A549 (cell line): ENCODE measurements at regions not wholly inside any gene's neighbourhood (a gene's known extent, or its start where the extent isn't known, plus 50 kb on each side); places are given as distances from the start of the nearest gene placed in this dataset.

Experiments
- ATAC-seq, 2 experiments: fragments of 200-7000 bp in 1 of 2; fragments of >200 bp in 1 of 2; cut with Nextera tagmentation in 1 of 2; cut with Tn5 transposase in 1 of 2; 3 replicates each; pipeline versions ENCODE4 v1.8.0 to v1.9.1; 2018 to 2020; ENCODE audit warnings: mild to moderate bottlenecking in 1 of 2, moderate library complexity in 1 of 2
- CTCF ChIA-PET: fragments of 300-600 bp; sonication (Branson Sonifier 250); formaldehyde crosslinking; extraction: SDS; loops from one replicate; lab custom pipeline; 2021; ENCODE audit warnings: antibody characterized with exemption, inconsistent platforms; lab: Yijun Ruan, JAX
- POLR2A ChIA-PET: fragments of 350-600 bp; formaldehyde crosslinking; extraction: SDS; loops from one replicate; lab custom pipeline; 2021; ENCODE audit warnings: antibody characterized with exemption, inconsistent platforms; lab: Yijun Ruan, JAX
- DNase-seq, 2 experiments: peaks; one replicate each; pipeline versions ENCODE4 v3.0.0 to v3.0.0-alpha.2; 2011 to 2016; ENCODE audit warnings: low read depth in 1 of 2, low spot score in 1 of 2
- FAIRE-seq: peaks from 2 replicates; lab custom pipeline; 2011; peaks lifted over from hg19 to GRCh38; lab: Jason Lieb, UNC
- H3K27ac ChIP-seq, 2 experiments: fragments of >200 bp; sonication (Bioruptor Twin); formaldehyde crosslinking; 3 replicates each; pipeline ENCODE4 v1.5.1; 2016 to 2017
- H3K4me1 ChIP-seq: fragments of >200 bp; sonication (Bioruptor Twin); formaldehyde crosslinking; 3 replicates; pipeline ENCODE4 v1.6.1; 2016
- H3K4me2 ChIP-seq: fragments of >200 bp; sonication (Bioruptor Twin); formaldehyde crosslinking; 3 replicates; pipeline ENCODE4 v1.6.1; 2016
- H3K4me3 ChIP-seq: fragments of >200 bp; sonication (Bioruptor Twin); formaldehyde crosslinking; 3 replicates; pipeline ENCODE4 v1.5.1; 2016
- H3K9me3 ChIP-seq: fragments of >200 bp; sonication (Bioruptor Twin); formaldehyde crosslinking; 3 replicates; pipeline ENCODE4 v1.6.1; 2016
- CBX2 ChIP-seq: fragments of 200-600 bp; sonication (generic); IDR thresholded peaks from 2 replicates; pipeline ENCODE4 v1.6.1; 2016; ENCODE audit warnings: low read depth, mild to moderate bottlenecking, borderline replicate concordance
- CHD2 ChIP-seq: fragments of 150-350 bp; IDR thresholded peaks from 2 replicates; pipeline ENCODE4 v1.6.1; 2014; ENCODE audit warnings: low read length; ENCODE audit not compliant: partially characterized antibody
- CHD4 ChIP-seq: fragments of 200-600 bp; sonication (generic); IDR thresholded peaks from 2 replicates; pipeline ENCODE4 v1.6.1; 2016; ENCODE audit warnings: antibody characterized with exemption, mild to moderate bottlenecking, borderline replicate concordance
- EP300 ChIP-seq, 2 experiments: fragments of >200 bp; sonication (Bioruptor Twin); formaldehyde crosslinking; IDR thresholded peaks; 2 replicates in 1 of 2; 3 replicates in 1 of 2; pipeline ENCODE4 v1.6.1; 2016 to 2017
- FOSL2 ChIP-seq, 2 experiments: fragments of 450-650 bp in 1 of 2; fragments of >200 bp in 1 of 2; sonication (Bioruptor Twin) in 1 of 2; formaldehyde crosslinking; IDR thresholded peaks; 2 replicates each; pipeline versions ENCODE4 v1.5.0 to v1.6.1; 2016 to 2020; ENCODE audit warnings: mild to moderate bottlenecking in 1 of 2, moderate library complexity in 1 of 2
- FOXS1 ChIP-seq: fragments of 250-450 bp; sonication (Bioruptor Pico); IDR thresholded peaks from 2 replicates; pipeline ENCODE4 v1.5.0; 2020; ENCODE audit warnings: mild to moderate bottlenecking, moderate library complexity
- HOXB5 ChIP-seq: fragments of 250-450 bp; sonication (Bioruptor Pico); IDR thresholded peaks from 2 replicates; pipeline ENCODE4 v1.5.0; 2020; ENCODE audit warnings: mild to moderate bottlenecking, moderate library complexity
- JUNB ChIP-seq: fragments of >200 bp; sonication (Bioruptor Twin); formaldehyde crosslinking; IDR thresholded peaks from 2 replicates; pipeline ENCODE4 v1.6.1; 2016
- KDM1A ChIP-seq: fragments of 200-600 bp; sonication (generic); IDR thresholded peaks from 2 replicates; pipeline ENCODE4 v1.6.1; 2016; ENCODE audit warnings: low read depth, mild to moderate bottlenecking
- MYC ChIP-seq: IDR thresholded peaks from 2 replicates; pipeline ENCODE4 v1.6.1; 2012; ENCODE audit warnings: mild to moderate bottlenecking, inconsistent platforms, low read length, improper control_type of control experiment, borderline replicate concordance
- NFE2L2 ChIP-seq: fragments of 150-350 bp; conservative IDR thresholded peaks from 2 replicates; pipeline ENCODE4 v1.6.1; 2014; ENCODE audit warnings: low read length
- NR3C1 ChIP-seq: fragments of >200 bp; sonication (Bioruptor Twin); formaldehyde crosslinking; IDR thresholded peaks from 3 replicates; pipeline ENCODE4 v1.6.1; 2017
- POLR2A ChIP-seq: IDR thresholded peaks from 2 replicates; pipeline ENCODE4 v1.6.1; 2012; ENCODE audit warnings: mild to moderate bottlenecking, low read length
- POLR2AphosphoS2 ChIP-seq: conservative IDR thresholded peaks from 2 replicates; pipeline ENCODE4 v1.6.1; 2012; ENCODE audit warnings: low read length, improper control_type of control experiment, inconsistent platforms
- RAD21 ChIP-seq, 2 experiments: fragments of >200 bp in 1 of 2; sonication (Bioruptor Twin) in 1 of 2; formaldehyde crosslinking in 1 of 2; IDR thresholded peaks in 1 of 2; conservative IDR thresholded peaks in 1 of 2; 2 replicates in 1 of 2; 3 replicates in 1 of 2; pipeline ENCODE4 v1.6.1; 2012 to 2018; ENCODE audit warnings: inconsistent platforms in 1 of 2
- REST ChIP-seq: fragments of 200-600 bp; sonication (generic); IDR thresholded peaks from 2 replicates; pipeline ENCODE4 v1.6.1; 2016; ENCODE audit warnings: antibody characterized with exemption, mild to moderate bottlenecking, moderate library complexity
- RFX5 ChIP-seq: fragments of 450-650 bp; IDR thresholded peaks from 2 replicates; pipeline ENCODE4 v1.7.1; 2014; ENCODE audit warnings: antibody characterized with exemption, mild to moderate bottlenecking, moderate library complexity
- TFCP2L1 ChIP-seq: fragments of 250-450 bp; sonication (Bioruptor Pico); IDR thresholded peaks from 2 replicates; pipeline ENCODE4 v1.5.0; 2021; ENCODE audit warnings: mild to moderate bottlenecking
- ZFP36 ChIP-seq: fragments of 450-650 bp; IDR thresholded peaks from 2 replicates; pipeline ENCODE4 v1.6.1; 2014; ENCODE audit warnings: borderline replicate concordance; ENCODE audit not compliant: partially characterized antibody
- ZNF302 ChIP-seq: fragments of 250-450 bp; sonication (Bioruptor Pico); IDR thresholded peaks from 2 replicates; pipeline ENCODE4 v1.9.0; 2021; ENCODE audit warnings: inconsistent platforms, mild to moderate bottlenecking, moderate library complexity
- ZSCAN20 ChIP-seq: fragments of 250-450 bp; sonication (Bioruptor Pico); IDR thresholded peaks from 2 replicates; pipeline ENCODE4 v1.8.0; 2022; ENCODE audit warnings: mild to moderate bottlenecking, moderate library complexity
- WGBS: methylation state at CpG from one replicate; pipeline ENCODE4 v1.1.6; 2017; ENCODE audit errors: missing lambda C conversion rate; 5-methylcytosine and 5-hydroxymethylcytosine counted together
- TF ChIP-seq, protein P1 (sequence below): fragments of >200 bp; sonication (Bioruptor Twin); formaldehyde crosslinking; IDR thresholded peaks from 3 replicates; pipeline ENCODE4 v1.6.1; 2016
- TF ChIP-seq, protein P2 (sequence below): IDR thresholded peaks from 2 replicates; pipeline ENCODE4 v1.6.1; 2012; ENCODE audit warnings: low read depth, borderline replicate concordance

DNA sequence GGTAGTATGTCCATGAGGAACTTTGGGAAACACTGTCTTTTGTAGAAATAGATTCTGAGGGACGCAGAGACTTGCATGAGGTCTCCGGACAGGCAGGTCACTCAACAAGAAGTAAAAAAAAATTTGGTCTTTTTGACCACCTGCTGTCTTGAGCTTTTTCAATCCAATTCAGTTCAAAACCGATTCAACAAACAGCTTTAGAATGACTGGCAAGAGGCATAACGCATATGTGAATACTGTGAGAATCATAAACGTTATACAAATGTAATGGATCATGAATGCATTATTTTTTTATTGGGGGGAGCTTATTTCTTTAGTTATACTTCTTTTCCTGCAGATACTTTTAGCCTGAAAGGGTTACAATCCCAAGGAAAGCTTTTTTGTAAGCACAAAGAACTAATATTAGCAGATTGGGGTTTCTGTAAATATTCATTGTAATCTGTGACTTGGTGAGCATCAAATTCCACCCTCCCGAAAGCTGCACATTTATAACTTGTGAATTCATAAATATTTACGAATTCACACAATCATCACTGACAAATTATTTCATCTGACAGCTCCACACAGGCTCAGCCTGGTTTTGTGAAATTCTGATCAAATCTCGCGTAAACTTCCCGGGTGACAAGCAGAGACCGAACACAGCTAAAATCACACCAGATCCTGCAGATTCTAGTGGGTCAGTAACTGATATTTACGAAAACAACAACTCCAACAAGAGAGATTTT, 507.7 kb downstream of the MN1 start (continued):
- TF ChIP-seq REST (no peak), MYC (no peak), FOSL2 (IDR thresholded peaks at IDR 0.05) (no peak), FOSL2 (CRISPR knock-in tag; IDR thresholded peaks at IDR 0.05) (no peak), ZSCAN20 (CRISPR knock-in tag) (no peak), CBX2 (no peak), POLR2A (no peak), RAD21 (conservative IDR thresholded peaks at IDR 0.05 in 1 of 2, IDR thresholded peaks at IDR 0.05 in 1 of 2) (no peak)
- TF ChIP-seq, all 56 proteins: peak for 0

DNA sequence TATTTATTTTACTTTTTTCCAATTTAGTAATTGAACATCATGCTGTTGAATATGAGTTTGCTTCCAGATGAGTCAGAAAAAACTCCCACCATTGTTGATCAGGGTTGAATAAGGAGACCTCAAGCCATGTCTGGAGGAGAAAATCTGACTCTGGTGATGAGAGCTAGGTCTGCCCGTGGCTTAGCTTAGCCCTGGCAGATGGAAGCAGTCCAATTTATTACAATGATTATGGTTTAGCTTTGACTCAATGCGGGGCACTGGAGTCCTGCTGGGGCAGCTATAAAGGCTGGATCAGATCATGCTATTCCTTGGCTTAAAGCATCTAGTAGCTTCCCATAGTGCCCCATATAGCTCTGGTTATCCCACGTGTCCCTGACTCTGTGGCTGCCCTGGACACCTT, 506.5 kb downstream of the MN1 start:
- no peak for TF ChIP-seq EP300 (IDR thresholded peaks at IDR 0.05)
- TF ChIP-seq FOXS1 (CRISPR knock-in tag) = no peak
- TF ChIP-seq NFE2L2 = no peak
- TF ChIP-seq CHD2 = no peak
- Histone ChIP-seq H3K27ac (no peak overlapping the region), H3K4me2 (no peak overlapping the region), H3K9me3 (no peaks in the 10 kb centered on the region), H3K4me3 (no peak overlapping the region), H3K4me1 (peaks cover 9% of the 10 kb centered on the region)
- 58% methylated on average over 3 of the region's 3 CpGs for WGBS
- ChIA-PET POLR2A (no interaction called here), CTCF (no interaction called here)
- no peak for DNase-seq
- ATAC-seq = no peak
- no peak for FAIRE-seq

- Histone ChIP-seq H3K4me3 (no peak overlapping the region), H3K4me2 (no peak overlapping the region), H3K27ac (no peak overlapping the region), H3K4me1 (peaks cover 9% of the 10 kb centered on the region), H3K9me3 (no peaks in the 10 kb centered on the region)
- POLR2A ChIA-PET = no interaction called here
- 38% methylated on average over 1 of the region's 1 CpG for WGBS
- CTCF ChIA-PET = no interaction called here
- FAIRE-seq = no peak
- TF ChIP-seq TFCP2L1 (CRISPR knock-in tag) (no peak), RFX5 (no peak), POLR2AphosphoS2 (no peak), ZNF302 (no peak), KDM1A (no peak), FOXS1 (CRISPR knock-in tag) (no peak), HOXB5 (CRISPR knock-in tag) (no peak), NR3C1 (no peak), CHD4 (no peak), JUNB (no peak), ZFP36 (no peak)
- TF ChIP-seq, protein P1, sequence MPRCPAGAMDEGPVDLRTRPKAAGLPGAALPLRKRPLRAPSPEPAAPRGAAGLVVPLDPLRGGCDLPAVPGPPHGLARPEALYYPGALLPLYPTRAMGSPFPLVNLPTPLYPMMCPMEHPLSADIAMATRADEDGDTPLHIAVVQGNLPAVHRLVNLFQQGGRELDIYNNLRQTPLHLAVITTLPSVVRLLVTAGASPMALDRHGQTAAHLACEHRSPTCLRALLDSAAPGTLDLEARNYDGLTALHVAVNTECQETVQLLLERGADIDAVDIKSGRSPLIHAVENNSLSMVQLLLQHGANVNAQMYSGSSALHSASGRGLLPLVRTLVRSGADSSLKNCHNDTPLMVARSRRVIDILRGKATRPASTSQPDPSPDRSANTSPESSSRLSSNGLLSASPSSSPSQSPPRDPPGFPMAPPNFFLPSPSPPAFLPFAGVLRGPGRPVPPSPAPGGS = no peak
- TF ChIP-seq, protein P2, sequence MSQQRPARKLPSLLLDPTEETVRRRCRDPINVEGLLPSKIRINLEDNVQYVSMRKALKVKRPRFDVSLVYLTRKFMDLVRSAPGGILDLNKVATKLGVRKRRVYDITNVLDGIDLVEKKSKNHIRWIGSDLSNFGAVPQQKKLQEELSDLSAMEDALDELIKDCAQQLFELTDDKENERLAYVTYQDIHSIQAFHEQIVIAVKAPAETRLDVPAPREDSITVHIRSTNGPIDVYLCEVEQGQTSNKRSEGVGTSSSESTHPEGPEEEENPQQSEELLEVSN = no peak
- TF ChIP-seq, all 56 proteins: peak for 0
- ATAC-seq = no peak
- DNase-seq = no peak
Measured at GRCh38 chr22:27295605-27296004, 506.0 kb downstream of the MN1 start.
